H9 (cell line): ENCODE measurements at regions not wholly inside any gene's neighbourhood (a gene's known extent, or its start where the extent isn't known, plus 50 kb on each side); places are given as distances from the start of the nearest gene placed in this dataset.

Source experiments
- DNase-seq: peaks from one replicate; pipeline ENCODE4 v3.0.0-alpha.2; 2017
- H2AFZ ChIP-seq: one replicate; pipeline ENCODE4 v1.6.1; 2013; ENCODE audit warnings: mild to moderate bottlenecking, low read length, control low read depth, moderate library complexity
- H2AK5ac ChIP-seq: 2 replicates; pipeline ENCODE4 v1.6.1; 2013; ENCODE audit warnings: low read length, control low read depth, mixed read lengths; ENCODE audit not compliant: insufficient read length
- H2BK120ac ChIP-seq: one replicate; pipeline ENCODE4 v1.6.1; 2013; ENCODE audit warnings: low read depth, mild to moderate bottlenecking, low read length, control low read depth, inconsistent platforms; ENCODE audit not compliant: poor library complexity, severe bottlenecking
- H2BK12ac ChIP-seq: 2 replicates; pipeline ENCODE4 v1.6.1; 2013; ENCODE audit warnings: low read length, control low read depth, mixed read lengths, low read depth; ENCODE audit not compliant: insufficient read length
- H2BK15ac ChIP-seq: 2 replicates; pipeline ENCODE4 v1.6.1; 2013; ENCODE audit warnings: low read depth, low read length, control low read depth
- H2BK20ac ChIP-seq: one replicate; pipeline ENCODE4 v1.6.1; 2013; ENCODE audit warnings: low read depth, mild to moderate bottlenecking, low read length, control low read depth, inconsistent platforms; ENCODE audit not compliant: poor library complexity, severe bottlenecking
- H2BK5ac ChIP-seq: 2 replicates; pipeline ENCODE4 v1.6.1; 2013; ENCODE audit warnings: low read length, control low read depth, mixed read lengths; ENCODE audit not compliant: insufficient read length
- H3K14ac ChIP-seq: 2 replicates; pipeline ENCODE4 v1.6.1; 2013; ENCODE audit warnings: low read length, control low read depth; ENCODE audit not compliant: insufficient read depth
- H3K18ac ChIP-seq: 2 replicates; pipeline ENCODE4 v1.6.1; 2013; ENCODE audit warnings: low read depth, mild to moderate bottlenecking, mixed read lengths, low read length, control low read depth; ENCODE audit not compliant: insufficient read length
- H3K23ac ChIP-seq: 2 replicates; pipeline ENCODE4 v1.6.1; 2013; ENCODE audit warnings: low read length, control low read depth, mixed read lengths, low read depth; ENCODE audit not compliant: insufficient read length
- H3K23me2 ChIP-seq: 2 replicates; pipeline ENCODE4 v1.6.1; 2013; ENCODE audit warnings: low read depth, mild to moderate bottlenecking, mixed read lengths, low read length, control low read depth; ENCODE audit not compliant: insufficient read length, poor library complexity, severe bottlenecking
- H3K27ac ChIP-seq: 2 replicates; pipeline ENCODE4 v1.5.1; 2013; ENCODE audit warnings: low read length, control low read depth, mixed read lengths, low read depth; ENCODE audit not compliant: insufficient read length
- H3K27me3 ChIP-seq: 2 replicates; pipeline ENCODE4 v1.6.1; 2013; ENCODE audit warnings: low read length, control low read depth, inconsistent platforms; ENCODE audit not compliant: insufficient read depth
- H3K4ac ChIP-seq: 2 replicates; pipeline ENCODE4 v1.6.1; 2013; ENCODE audit warnings: low read depth, mild to moderate bottlenecking, control low read depth, inconsistent platforms, low read length, moderate library complexity
- H3K4me1 ChIP-seq: 2 replicates; pipeline ENCODE4 v1.6.1; 2013; ENCODE audit warnings: low read length, control low read depth, inconsistent platforms; ENCODE audit not compliant: insufficient read depth
- H3K4me2 ChIP-seq: 2 replicates; pipeline ENCODE4 v1.6.1; 2013; ENCODE audit warnings: low read length, control low read depth, mixed read lengths; ENCODE audit not compliant: insufficient read length, insufficient read depth
- H3K56ac ChIP-seq: 2 replicates; pipeline ENCODE4 v1.6.1; 2013; ENCODE audit warnings: low read depth, mild to moderate bottlenecking, mixed read lengths, low read length, control low read depth; ENCODE audit not compliant: insufficient read length
- H3K79me1 ChIP-seq: 2 replicates; pipeline ENCODE4 v1.6.1; 2013; ENCODE audit warnings: low read depth, mild to moderate bottlenecking, moderate library complexity, low read length, control low read depth, inconsistent platforms; ENCODE audit not compliant: insufficient read depth, poor library complexity, severe bottlenecking
- H3K79me2 ChIP-seq: 2 replicates; pipeline ENCODE4 v1.6.1; 2013; ENCODE audit warnings: low read length, control low read depth, inconsistent platforms; ENCODE audit not compliant: insufficient read depth
- H3K9ac ChIP-seq: 2 replicates; pipeline ENCODE4 v1.6.1; 2013; ENCODE audit warnings: low read length, control low read depth, mixed read lengths; ENCODE audit not compliant: insufficient read length; ENCODE audit errors: extremely low read depth
- H3K9me3 ChIP-seq: one replicate; pipeline ENCODE4 v1.6.1; 2013; ENCODE audit warnings: low read depth, low read length, inconsistent platforms; ENCODE audit not compliant: control insufficient read depth
- H3T11ph ChIP-seq: one replicate; pipeline ENCODE4 v1.6.1; 2013; ENCODE audit warnings: mild to moderate bottlenecking, low read length, control low read depth, inconsistent platforms
- H4K20me1 ChIP-seq: one replicate; pipeline ENCODE4 v1.6.1; 2013; ENCODE audit not compliant: control insufficient read depth, insufficient read length, insufficient read depth
- H4K5ac ChIP-seq: 2 replicates; pipeline ENCODE4 v1.6.1; 2013; ENCODE audit warnings: low read depth, mild to moderate bottlenecking, mixed read lengths, low read length, control low read depth; ENCODE audit not compliant: insufficient read length
- H4K8ac ChIP-seq: replicated peaks from 2 replicates; pipeline ENCODE4 v1.6.1; 2013; ENCODE audit warnings: low read length, control low read depth, mixed read lengths, low read depth; ENCODE audit not compliant: insufficient read length
- H4K91ac ChIP-seq: 2 replicates; pipeline ENCODE4 v1.6.1; 2013; ENCODE audit warnings: low read depth, mild to moderate bottlenecking, moderate library complexity, mixed read lengths, low read length, control low read depth; ENCODE audit not compliant: insufficient read length
- H3K27ac Mint-ChIP-seq, 3 experiments: 2 replicates in 2 of 3; 3 replicates in 1 of 3; pipeline ENCODE4 v1.8.0; 2020 to 2021; ENCODE audit warnings: mixed read lengths in 3 of 3, mild to moderate bottlenecking in 1 of 3, moderate library complexity in 1 of 3
- H3K27me3 Mint-ChIP-seq: 2 replicates; pipeline ENCODE4 v1.8.0; 2021; ENCODE audit warnings: low read depth, mild to moderate bottlenecking, moderate library complexity, mixed read lengths
- H3K36me3 Mint-ChIP-seq, 3 experiments: 2 replicates in 2 of 3; 3 replicates in 1 of 3; pipeline ENCODE4 v1.8.0; 2020 to 2021; ENCODE audit warnings: low read depth in 3 of 3, mixed read lengths in 3 of 3; ENCODE audit not compliant: insufficient read depth in 1 of 3
- H3K4me1 Mint-ChIP-seq, 2 experiments: 2 replicates each; pipeline ENCODE4 v1.8.0; 2020; ENCODE audit warnings: mixed read lengths in 2 of 2
- H3K4me3 Mint-ChIP-seq, 2 experiments: 2 replicates in 1 of 2; 3 replicates in 1 of 2; pipeline ENCODE4 v1.8.0; 2020 to 2021; ENCODE audit warnings: mild to moderate bottlenecking in 2 of 2, mixed read lengths in 2 of 2, moderate library complexity in 1 of 2
- H3K9me3 Mint-ChIP-seq, 2 experiments: 2 replicates in 1 of 2; 3 replicates in 1 of 2; pipeline ENCODE4 v1.8.0; 2020; ENCODE audit warnings: mild to moderate bottlenecking in 2 of 2, mixed read lengths in 2 of 2, moderate library complexity in 1 of 2
- WGBS: extraction: QIAGEN DNeasy Blood & Tissue Kit; methylation state at CpG from one replicate; pipeline ENCODE4 v1.1.7; 2013; ENCODE audit warnings: missing lambda C conversion rate, low lambda C conversion rate, mixed read lengths; ENCODE audit not compliant: insufficient read length; ENCODE audit errors: extremely low coverage; 5-methylcytosine and 5-hydroxymethylcytosine counted together
- TF ChIP-seq, protein P1 (sequence below): fragments of 200-600 bp; sonication (generic); conservative IDR thresholded peaks from 3 replicates; pipeline ENCODE4 v1.8.0; 2021; ENCODE audit warnings: antibody characterized with exemption, mild to moderate bottlenecking

DNA sequence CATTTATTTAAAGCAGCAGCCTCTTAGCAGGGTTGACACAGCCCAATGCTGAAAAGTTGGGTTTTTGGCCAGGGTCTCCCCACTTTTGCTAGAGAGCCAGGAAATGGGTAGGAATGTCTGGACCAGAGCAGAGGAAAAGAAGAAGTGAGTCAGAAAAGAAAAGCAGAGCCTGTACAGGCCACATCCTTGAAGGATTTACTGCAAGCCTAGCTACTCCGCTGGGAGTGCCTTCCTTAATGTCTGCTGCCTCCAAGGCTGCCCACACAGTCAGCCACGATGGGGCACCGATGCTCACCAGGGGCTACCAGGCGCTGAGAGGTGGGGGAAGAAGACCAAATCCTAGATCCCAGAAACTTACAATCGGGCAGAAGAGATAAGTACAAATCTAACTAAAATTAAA lies 139.2 kb downstream of the C12orf75 start:
- no peaks in the 10 kb centered on the region for H4K20me1 ChIP-seq
- H4K5ac ChIP-seq: no peak overlapping the region
- H2BK12ac ChIP-seq: no peak overlapping the region
- no peak overlapping the region for H3K56ac ChIP-seq
- H2BK15ac ChIP-seq: no peak overlapping the region
- TF ChIP-seq, protein P1, sequence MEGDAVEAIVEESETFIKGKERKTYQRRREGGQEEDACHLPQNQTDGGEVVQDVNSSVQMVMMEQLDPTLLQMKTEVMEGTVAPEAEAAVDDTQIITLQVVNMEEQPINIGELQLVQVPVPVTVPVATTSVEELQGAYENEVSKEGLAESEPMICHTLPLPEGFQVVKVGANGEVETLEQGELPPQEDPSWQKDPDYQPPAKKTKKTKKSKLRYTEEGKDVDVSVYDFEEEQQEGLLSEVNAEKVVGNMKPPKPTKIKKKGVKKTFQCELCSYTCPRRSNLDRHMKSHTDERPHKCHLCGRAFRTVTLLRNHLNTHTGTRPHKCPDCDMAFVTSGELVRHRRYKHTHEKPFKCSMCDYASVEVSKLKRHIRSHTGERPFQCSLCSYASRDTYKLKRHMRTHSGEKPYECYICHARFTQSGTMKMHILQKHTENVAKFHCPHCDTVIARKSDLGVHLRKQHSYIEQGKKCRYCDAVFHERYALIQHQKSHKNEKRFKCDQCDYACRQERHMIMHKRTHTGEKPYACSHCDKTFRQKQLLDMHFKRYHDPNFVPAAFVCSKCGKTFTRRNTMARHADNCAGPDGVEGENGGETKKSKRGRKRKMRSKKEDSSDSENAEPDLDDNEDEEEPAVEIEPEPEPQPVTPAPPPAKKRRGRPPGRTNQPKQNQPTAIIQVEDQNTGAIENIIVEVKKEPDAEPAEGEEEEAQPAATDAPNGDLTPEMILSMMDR: no peak
- no peaks in the 10 kb centered on the region for H3K9me3 ChIP-seq
- H2BK20ac ChIP-seq: no peak overlapping the region
- no peak overlapping the region for H3K23ac ChIP-seq
- no peak overlapping the region for H3K9ac ChIP-seq
- H2AK5ac ChIP-seq: no peak overlapping the region
- Mint-ChIP-seq H3K27me3 (no peaks in the 10 kb centered on the region), H3K9me3 (no peaks in the 10 kb centered on the region), H3K27ac (no peak overlapping the region), H3K36me3 (no peaks in the 10 kb centered on the region), H3K4me3 (no peak overlapping the region), H3K4me1 (peaks cover 27% of the 10 kb centered on the region in 2 experiments)
- H2BK5ac ChIP-seq: no peak overlapping the region
- H4K8ac ChIP-seq: no peak overlapping the region
- H3K18ac ChIP-seq: no peak overlapping the region
- H3K4ac ChIP-seq: no peak overlapping the region
- H2AFZ ChIP-seq: no peak overlapping the region
- H3K27me3 ChIP-seq: no peaks in the 10 kb centered on the region; the same call in 1 of the 2 replicates
- no peaks in the 10 kb centered on the region for H3K79me1 ChIP-seq
- no peak overlapping the region for H4K91ac ChIP-seq
- no peak overlapping the region for H2BK120ac ChIP-seq
- no peak overlapping the region for H3K4me2 ChIP-seq
- peak; percentile 13 for DNase-seq
- H3K14ac ChIP-seq: no peak overlapping the region
- H3K4me1 ChIP-seq: peaks cover 3% of the 10 kb centered on the region; the same call in 1 of the 2 replicates
- no peak overlapping the region for H3T11ph ChIP-seq
- no CpG with 5 or more reads among the region's 5 CpGs for WGBS
- no peaks in the 10 kb centered on the region for H3K23me2 ChIP-seq
- no peak overlapping the region for H3K27ac ChIP-seq
- H3K79me2 ChIP-seq: no peaks in the 10 kb centered on the region
